ENCODE measurements at regions not wholly inside any gene's neighbourhood (a gene's known extent, or its start where the extent isn't known, plus 50 kb on each side); places are given as distances from the start of the nearest gene placed in this dataset.

DNA sequence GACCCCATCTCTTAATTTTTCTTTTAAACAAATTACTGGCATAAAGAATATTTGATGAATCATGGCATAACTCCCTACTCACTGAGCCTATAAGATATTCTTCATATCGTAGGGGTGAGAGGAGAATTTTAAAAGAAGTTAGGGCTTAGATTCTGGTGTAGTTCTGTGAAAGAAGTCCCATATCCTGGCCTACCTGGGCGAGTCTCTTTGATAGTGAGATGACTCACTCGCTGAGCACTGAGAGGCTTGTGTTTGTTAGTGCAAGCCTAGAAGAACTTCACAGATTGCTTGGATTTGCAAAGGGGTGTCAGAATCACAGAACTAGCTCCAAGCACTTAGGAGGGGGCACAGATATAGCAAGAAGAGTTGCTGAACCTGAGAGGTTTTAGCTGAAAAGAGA is 133.8 kb upstream of the TMC3 start:
- ChIA-PET POLR2A (no interaction called here), CTCF (no interaction called here)
- no peaks in the 10 kb centered on the region for H3K79me2 ChIP-seq (ENCODE audit: insufficient read depth)
- H2AFZ ChIP-seq (ENCODE audit: low read depth), result no peak overlapping the region
- no peaks in the 10 kb centered on the region for H3K27me3 ChIP-seq (ENCODE audit: insufficient read depth)
- no peak overlapping the region for H3K4me2 ChIP-seq
- H4K20me1 ChIP-seq (ENCODE audit: insufficient read depth), result no peaks in the 10 kb centered on the region
- 65% methylated on average over 3 of the region's 3 CpGs for WGBS (ENCODE audit: low lambda C conversion rate)
- H3K4me1 ChIP-seq (ENCODE audit: control insufficient read depth in 1 of 2, insufficient read depth in 2 of 2, low read depth in 1 of 2, low read length in 1 of 2), result peaks cover 0 to 13% of the 10 kb centered on the region in 2 experiments; a peak in 2 of 4 replicates
- no peaks in the 10 kb centered on the region for H3K36me3 ChIP-seq (replicated peaks in 1 of 2; ENCODE audit: control insufficient read depth in 1 of 2, insufficient read depth in 2 of 2, low read length in 1 of 2)
- H3K9me2 ChIP-seq, result no peaks in the 10 kb centered on the region
- H3K4me3 ChIP-seq (ENCODE audit: low read depth in 2 of 2, low read length in 1 of 2), result no peak overlapping the region
- DNase-seq, result no peak
- H3F3A ChIP-seq (replicated peaks; ENCODE audit: insufficient read depth), result peaks cover 39% of the 10 kb centered on the region
- H3K9me3 ChIP-seq, result no peaks in the 10 kb centered on the region
- no peak overlapping the region for H3K9ac ChIP-seq
- no peak overlapping the region for H3K27ac ChIP-seq (ENCODE audit: low read depth in 2 of 2, low read length in 1 of 2)
- TF ChIP-seq GABPA (IDR thresholded peaks at IDR 0.05; ENCODE audit: low read depth), result no peak
- no peak for TF ChIP-seq CHD2 (IDR thresholded peaks at IDR 0.05; ENCODE audit: low read length, partially characterized antibody)
- TF ChIP-seq, protein P1, sequence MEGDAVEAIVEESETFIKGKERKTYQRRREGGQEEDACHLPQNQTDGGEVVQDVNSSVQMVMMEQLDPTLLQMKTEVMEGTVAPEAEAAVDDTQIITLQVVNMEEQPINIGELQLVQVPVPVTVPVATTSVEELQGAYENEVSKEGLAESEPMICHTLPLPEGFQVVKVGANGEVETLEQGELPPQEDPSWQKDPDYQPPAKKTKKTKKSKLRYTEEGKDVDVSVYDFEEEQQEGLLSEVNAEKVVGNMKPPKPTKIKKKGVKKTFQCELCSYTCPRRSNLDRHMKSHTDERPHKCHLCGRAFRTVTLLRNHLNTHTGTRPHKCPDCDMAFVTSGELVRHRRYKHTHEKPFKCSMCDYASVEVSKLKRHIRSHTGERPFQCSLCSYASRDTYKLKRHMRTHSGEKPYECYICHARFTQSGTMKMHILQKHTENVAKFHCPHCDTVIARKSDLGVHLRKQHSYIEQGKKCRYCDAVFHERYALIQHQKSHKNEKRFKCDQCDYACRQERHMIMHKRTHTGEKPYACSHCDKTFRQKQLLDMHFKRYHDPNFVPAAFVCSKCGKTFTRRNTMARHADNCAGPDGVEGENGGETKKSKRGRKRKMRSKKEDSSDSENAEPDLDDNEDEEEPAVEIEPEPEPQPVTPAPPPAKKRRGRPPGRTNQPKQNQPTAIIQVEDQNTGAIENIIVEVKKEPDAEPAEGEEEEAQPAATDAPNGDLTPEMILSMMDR (IDR thresholded peaks at IDR 0.05), result no peak
- TF ChIP-seq PBX3 (IDR thresholded peaks at IDR 0.05), result no peak
- TF ChIP-seq, protein P2, sequence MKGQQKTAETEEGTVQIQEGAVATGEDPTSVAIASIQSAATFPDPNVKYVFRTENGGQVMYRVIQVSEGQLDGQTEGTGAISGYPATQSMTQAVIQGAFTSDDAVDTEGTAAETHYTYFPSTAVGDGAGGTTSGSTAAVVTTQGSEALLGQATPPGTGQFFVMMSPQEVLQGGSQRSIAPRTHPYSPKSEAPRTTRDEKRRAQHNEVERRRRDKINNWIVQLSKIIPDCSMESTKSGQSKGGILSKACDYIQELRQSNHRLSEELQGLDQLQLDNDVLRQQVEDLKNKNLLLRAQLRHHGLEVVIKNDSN (IDR thresholded peaks at IDR 0.05; ENCODE audit: borderline replicate concordance, low read depth), result no peak
- TF ChIP-seq RXRA (IDR thresholded peaks at IDR 0.05; ENCODE audit: borderline replicate concordance, low read depth), result no peak
- TF ChIP-seq FOXM1 (IDR thresholded peaks at IDR 0.05; ENCODE audit: low read depth), result no peak
- TF ChIP-seq USF2 (IDR thresholded peaks at IDR 0.05; ENCODE audit: borderline replicate concordance, low read depth, low read length), result no peak
- no peak for TF ChIP-seq NFIC (IDR thresholded peaks at IDR 0.05; ENCODE audit: borderline replicate concordance)
- no peak for TF ChIP-seq ELF1 (IDR thresholded peaks at IDR 0.05)
- TF ChIP-seq, protein P3, sequence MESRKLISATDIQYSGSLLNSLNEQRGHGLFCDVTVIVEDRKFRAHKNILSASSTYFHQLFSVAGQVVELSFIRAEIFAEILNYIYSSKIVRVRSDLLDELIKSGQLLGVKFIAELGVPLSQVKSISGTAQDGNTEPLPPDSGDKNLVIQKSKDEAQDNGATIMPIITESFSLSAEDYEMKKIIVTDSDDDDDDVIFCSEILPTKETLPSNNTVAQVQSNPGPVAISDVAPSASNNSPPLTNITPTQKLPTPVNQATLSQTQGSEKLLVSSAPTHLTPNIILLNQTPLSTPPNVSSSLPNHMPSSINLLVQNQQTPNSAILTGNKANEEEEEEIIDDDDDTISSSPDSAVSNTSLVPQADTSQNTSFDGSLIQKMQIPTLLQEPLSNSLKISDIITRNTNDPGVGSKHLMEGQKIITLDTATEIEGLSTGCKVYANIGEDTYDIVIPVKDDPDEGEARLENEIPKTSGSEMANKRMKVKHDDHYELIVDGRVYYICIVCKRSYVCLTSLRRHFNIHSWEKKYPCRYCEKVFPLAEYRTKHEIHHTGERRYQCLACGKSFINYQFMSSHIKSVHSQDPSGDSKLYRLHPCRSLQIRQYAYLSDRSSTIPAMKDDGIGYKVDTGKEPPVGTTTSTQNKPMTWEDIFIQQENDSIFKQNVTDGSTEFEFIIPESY (IDR thresholded peaks at IDR 0.05; ENCODE audit: borderline replicate concordance, low read depth), result no peak
- no peak for TF ChIP-seq EZH2phosphoT487 (IDR thresholded peaks at IDR 0.05; ENCODE audit: borderline replicate concordance, low read depth)
- no peak for TF ChIP-seq POLR2AphosphoS5 (IDR thresholded peaks at IDR 0.05; ENCODE audit: low read depth, low read length)
- no peak for TF ChIP-seq IRF3 (IDR thresholded peaks at IDR 0.05; ENCODE audit: low read depth, low read length)
- no peak for TF ChIP-seq FOXJ3 (CRISPR knock-in tag; IDR thresholded peaks at IDR 0.05)
- no peak for TF ChIP-seq SIN3A (IDR thresholded peaks at IDR 0.05; ENCODE audit: borderline replicate concordance, low read depth, low read length)
- TF ChIP-seq MXI1 (IDR thresholded peaks at IDR 0.05; ENCODE audit: low read depth, low read length), result no peak
- TF ChIP-seq RCOR1 (IDR thresholded peaks at IDR 0.05; ENCODE audit: low read length), result no peak
- no peak for TF ChIP-seq MEF2A (IDR thresholded peaks at IDR 0.05; ENCODE audit: borderline replicate concordance, low read depth)
